ENCODE measurements at regions not wholly inside any gene's neighbourhood (a gene's known extent, or its start where the extent isn't known, plus 50 kb on each side); places are given as distances from the start of the nearest gene placed in this dataset.

- TF ChIP-seq CTCF (conservative IDR thresholded peaks at IDR 0.05; ENCODE audit: low read depth, low read length) (no peak), MAFK (IDR thresholded peaks at IDR 0.05; ENCODE audit: low read depth, low read length) (no peak), USF2 (IDR thresholded peaks at IDR 0.05; ENCODE audit: low read depth, low read length) (no peak)
These were observed 105.8 kb downstream of the TSEN15 start for GRCh38 chr1:184157394-184157742.
